Left ventricle myocardium inferior (tissue), 1 donor: ENCODE measurements at regions not wholly inside any gene's neighbourhood (a gene's known extent, or its start where the extent isn't known, plus 50 kb on each side); places are given as distances from the start of the nearest gene placed in this dataset.
"Not testable (repeated sequence)": the region's sequence is repeated elsewhere in the genome, so short reads cannot be mapped to it uniquely, and the experiment has no call there.

ENCODE experiments used
- DNase-seq: peaks from one replicate; pipeline ENCODE4 v3.0.0-alpha.2; 2020
- H3K27ac ChIP-seq: fragments of 200-600 bp; replicated peaks from 2 replicates; pipeline ENCODE4 v1.8.0; 2021
- H3K27me3 ChIP-seq: fragments of 200-600 bp; 2 replicates; pipeline ENCODE4 v1.8.0; 2021; ENCODE audit warnings: low read depth
- H3K36me3 ChIP-seq: fragments of 200-600 bp; 2 replicates; pipeline ENCODE4 v1.8.0; 2021
- H3K4me1 ChIP-seq: fragments of 200-600 bp; 2 replicates; pipeline ENCODE4 v1.8.0; 2021
- H3K4me3 ChIP-seq: fragments of 200-600 bp; 2 replicates; pipeline ENCODE4 v1.8.0; 2021; ENCODE audit warnings: mild to moderate bottlenecking, moderate library complexity
- H3K9me3 ChIP-seq: fragments of 200-600 bp; replicated peaks from 2 replicates; pipeline ENCODE4 v1.8.0; 2021
- intact Hi-C: fragments of 100-400 bp; cut with micrococcal nuclease; formaldehyde crosslinking; loops from one replicate; pipeline ENCODE4 v1.11.0; 2022
- TF ChIP-seq, protein P1 (sequence below): fragments of 200-600 bp; IDR thresholded peaks from 2 replicates; pipeline ENCODE4 v1.8.0; 2021; ENCODE audit warnings: antibody characterized with exemption, mild to moderate bottlenecking, borderline replicate concordance
- donor health status: DM: no; HTN: yes; CAD: no; lungs with severe emphysema.

DNA sequence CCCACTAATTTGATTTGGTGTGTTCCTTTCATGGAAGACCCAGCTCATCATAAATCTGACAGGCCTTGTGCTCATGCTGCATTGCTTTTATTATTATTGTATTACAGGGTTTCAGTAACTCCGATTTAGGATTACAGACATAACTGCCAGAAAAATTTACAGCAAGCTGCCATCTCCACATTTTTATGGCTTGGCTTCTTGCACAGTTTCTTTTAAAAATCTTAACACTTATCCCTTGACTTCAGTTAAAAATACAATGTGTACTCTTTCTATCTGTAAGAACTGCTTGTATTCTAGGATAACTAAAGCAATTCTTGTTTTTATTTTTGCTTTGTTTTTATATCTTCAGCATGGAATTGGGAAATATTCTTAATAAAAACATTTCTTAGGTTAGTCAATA, 612.2 kb downstream of the DIPK2A start:
- Histone ChIP-seq H3K4me1 (no peaks in the 10 kb centered on the region), H3K27ac (no peak overlapping the region), H3K27me3 (no peaks in the 10 kb centered on the region), H3K4me3 (no peak overlapping the region), H3K36me3 (no peaks in the 10 kb centered on the region), H3K9me3 (peaks cover 19% of the 10 kb centered on the region)
- DNase-seq: no peak
- intact Hi-C loops: no loop called here
- TF ChIP-seq, protein P1, sequence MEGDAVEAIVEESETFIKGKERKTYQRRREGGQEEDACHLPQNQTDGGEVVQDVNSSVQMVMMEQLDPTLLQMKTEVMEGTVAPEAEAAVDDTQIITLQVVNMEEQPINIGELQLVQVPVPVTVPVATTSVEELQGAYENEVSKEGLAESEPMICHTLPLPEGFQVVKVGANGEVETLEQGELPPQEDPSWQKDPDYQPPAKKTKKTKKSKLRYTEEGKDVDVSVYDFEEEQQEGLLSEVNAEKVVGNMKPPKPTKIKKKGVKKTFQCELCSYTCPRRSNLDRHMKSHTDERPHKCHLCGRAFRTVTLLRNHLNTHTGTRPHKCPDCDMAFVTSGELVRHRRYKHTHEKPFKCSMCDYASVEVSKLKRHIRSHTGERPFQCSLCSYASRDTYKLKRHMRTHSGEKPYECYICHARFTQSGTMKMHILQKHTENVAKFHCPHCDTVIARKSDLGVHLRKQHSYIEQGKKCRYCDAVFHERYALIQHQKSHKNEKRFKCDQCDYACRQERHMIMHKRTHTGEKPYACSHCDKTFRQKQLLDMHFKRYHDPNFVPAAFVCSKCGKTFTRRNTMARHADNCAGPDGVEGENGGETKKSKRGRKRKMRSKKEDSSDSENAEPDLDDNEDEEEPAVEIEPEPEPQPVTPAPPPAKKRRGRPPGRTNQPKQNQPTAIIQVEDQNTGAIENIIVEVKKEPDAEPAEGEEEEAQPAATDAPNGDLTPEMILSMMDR: no peak

DNA sequence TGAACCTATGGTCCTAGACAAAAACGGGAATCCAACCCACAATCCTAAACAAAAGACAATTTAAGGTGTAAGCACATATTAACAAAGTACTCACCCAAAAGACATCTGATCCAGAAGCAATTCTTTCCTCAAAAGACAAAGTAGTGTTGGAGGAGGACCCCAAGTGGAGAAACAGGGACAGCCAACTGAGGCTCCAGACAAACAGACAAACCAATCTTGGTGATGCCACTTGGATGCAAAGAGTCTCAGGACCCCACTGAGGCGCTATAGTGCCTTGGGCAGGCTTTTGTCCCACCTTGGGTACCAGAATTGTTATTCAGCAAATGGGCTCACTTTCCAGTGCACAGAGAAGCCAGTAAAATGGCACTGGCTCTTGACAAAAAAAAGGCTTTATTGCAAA, 613.8 kb downstream of the DIPK2A start:
- Histone ChIP-seq H3K9me3 (peaks cover 19% of the 10 kb centered on the region), H3K27ac (no peak overlapping the region), H3K4me1 (no peaks in the 10 kb centered on the region), H3K27me3 (no peaks in the 10 kb centered on the region), H3K36me3 (no peaks in the 10 kb centered on the region), H3K4me3 (no peak overlapping the region)
- TF ChIP-seq, protein P1: no peak
- intact Hi-C loops: no loop called here
- DNase-seq: no peak

DNA sequence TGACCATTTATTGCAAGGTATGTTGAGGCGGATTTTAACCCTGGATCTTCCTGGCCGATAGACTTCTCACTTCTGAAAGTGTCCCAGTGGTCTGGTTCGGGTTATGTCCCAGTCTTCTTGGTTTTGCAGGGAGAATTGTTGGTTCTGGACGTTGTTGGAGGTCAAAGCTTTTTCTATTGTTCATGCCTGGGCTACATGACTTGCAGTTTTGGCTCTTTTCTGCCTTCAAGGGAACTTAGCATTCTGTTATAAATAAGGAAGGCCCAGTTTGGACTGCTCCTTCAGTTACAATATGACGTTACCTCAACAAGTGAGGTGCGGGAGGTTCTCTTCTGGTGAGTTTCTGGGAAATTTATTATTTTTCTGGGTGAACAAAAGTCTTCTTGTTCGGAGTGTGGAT, 614.3 kb downstream of the DIPK2A start:
- Histone ChIP-seq H3K27ac (no peak overlapping the region), H3K4me1 (no peaks in the 10 kb centered on the region), H3K36me3 (no peaks in the 10 kb centered on the region), H3K27me3 (no peaks in the 10 kb centered on the region), H3K4me3 (no peak overlapping the region), H3K9me3 (peaks cover 19% of the 10 kb centered on the region)
- no peak for DNase-seq
- intact Hi-C loops: no loop called here
- TF ChIP-seq, protein P1: no peak

DNA sequence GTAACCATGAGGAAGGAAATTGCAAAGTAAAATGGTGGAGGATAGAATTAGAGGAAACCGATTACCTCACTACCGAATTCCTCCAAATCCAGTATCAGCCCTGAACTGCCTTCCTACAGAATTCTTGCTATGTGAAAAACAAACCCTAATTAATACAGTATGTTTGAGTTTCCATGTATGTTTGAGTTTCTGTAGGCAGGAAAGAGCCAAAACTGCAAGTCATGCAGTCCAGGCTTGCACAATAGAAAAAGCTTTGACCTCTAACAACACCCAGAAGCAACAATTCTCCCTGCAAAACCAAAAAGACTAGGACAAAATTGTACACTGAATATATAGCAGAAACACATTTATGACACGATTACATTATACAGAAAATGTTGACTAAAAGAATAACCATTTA, 614.8 kb downstream of the DIPK2A start:
- intact Hi-C loops: no loop called here
- TF ChIP-seq, protein P1: no peak
- Histone ChIP-seq H3K36me3 (no peaks in the 10 kb centered on the region), H3K27me3 (no peaks in the 10 kb centered on the region), H3K27ac (no peak overlapping the region), H3K4me1 (no peaks in the 10 kb centered on the region), H3K4me3 (no peak overlapping the region), H3K9me3 (peaks cover 19% of the 10 kb centered on the region)
- DNase-seq: no peak

DNA sequence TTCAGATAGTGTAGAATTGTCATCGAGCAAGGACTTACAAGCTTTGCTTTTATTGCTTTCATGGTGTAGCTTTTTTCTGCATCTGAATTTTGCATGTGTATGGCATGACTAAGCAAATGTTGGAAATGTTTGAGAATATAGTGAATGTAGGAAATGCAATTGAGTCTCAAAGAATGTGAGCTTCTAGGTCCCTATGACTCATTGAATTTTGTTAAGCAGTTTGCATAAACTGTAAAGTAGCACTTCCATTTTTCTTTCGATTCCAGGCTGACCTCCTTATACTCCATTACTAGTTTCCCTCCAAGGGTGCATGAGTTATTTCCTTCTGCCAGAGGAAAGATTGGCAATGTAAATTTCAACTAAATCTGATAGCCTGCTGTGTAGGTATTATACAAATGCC, 619.2 kb downstream of the DIPK2A start:
- intact Hi-C loops: no loop called here
- TF ChIP-seq, protein P1: no peak
- no peaks in the 10 kb centered on the region for H3K36me3 ChIP-seq
- no peaks in the 10 kb centered on the region for H3K27me3 ChIP-seq
- no peaks in the 10 kb centered on the region for H3K4me1 ChIP-seq
- no peaks in the 10 kb centered on the region for H3K9me3 ChIP-seq
- no peak overlapping the region for H3K27ac ChIP-seq
- DNase-seq: no peak
- H3K4me3 ChIP-seq: no peak overlapping the region

DNA sequence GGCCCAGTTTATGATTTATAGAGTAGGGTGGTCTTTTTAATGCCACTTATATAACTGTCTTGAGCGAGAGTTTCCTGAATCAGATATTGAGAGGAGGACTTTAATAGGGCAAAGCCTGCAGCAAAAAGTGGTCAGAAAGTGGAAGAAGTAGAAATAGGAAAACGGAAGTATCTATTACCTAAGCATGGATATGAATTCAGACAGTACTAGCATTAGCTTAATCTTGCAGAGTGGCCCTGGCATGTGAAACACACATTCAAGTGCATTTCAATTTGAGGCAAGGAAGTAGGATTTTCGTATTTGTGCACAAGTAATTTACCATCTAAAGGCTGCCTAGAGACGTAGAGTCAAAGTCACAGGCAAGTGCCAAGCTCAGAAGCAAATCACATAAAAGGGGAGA, 622.3 kb downstream of the DIPK2A start:
- H3K4me3 ChIP-seq: no peak overlapping the region
- H3K36me3 ChIP-seq: no peaks in the 10 kb centered on the region
- DNase-seq: no peak
- H3K27ac ChIP-seq: no peak overlapping the region
- intact Hi-C loops: no loop called here
- no peaks in the 10 kb centered on the region for H3K27me3 ChIP-seq
- no peaks in the 10 kb centered on the region for H3K4me1 ChIP-seq
- TF ChIP-seq, protein P1: no peak
- peaks cover 11% of the 10 kb centered on the region for H3K9me3 ChIP-seq

DNA sequence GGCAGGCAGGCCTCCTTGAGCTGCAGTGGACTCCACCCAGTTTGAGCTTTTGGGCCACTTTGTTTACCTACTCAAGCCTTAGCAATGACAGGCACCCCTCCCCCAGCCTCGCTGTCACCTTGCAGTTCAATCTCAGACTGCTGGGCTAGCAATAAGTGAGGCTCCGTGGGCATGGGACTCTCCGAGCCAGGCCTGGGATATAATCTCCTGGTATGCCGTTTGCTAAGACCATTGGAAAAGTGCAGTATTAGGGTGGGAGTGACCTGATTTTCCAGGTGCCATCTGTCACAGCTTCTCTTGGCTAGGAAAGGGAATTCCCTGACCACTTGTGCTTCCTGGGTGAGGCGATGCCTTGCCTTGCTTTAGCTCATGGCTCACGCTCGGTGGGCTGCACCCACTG, 648.6 kb downstream of the DIPK2A start:
- intact Hi-C loops, H3K4me3 ChIP-seq, H3K4me1 ChIP-seq, H3K27me3 ChIP-seq, H3K27ac ChIP-seq, H3K36me3 ChIP-seq, DNase-seq: not testable (repeated sequence)
- H3K9me3 ChIP-seq: peaks cover 29% of the 10 kb centered on the region
